HG03064 (cell line): ENCODE measurements at regions not wholly inside any gene's neighbourhood (a gene's known extent, or its start where the extent isn't known, plus 50 kb on each side); places are given as distances from the start of the nearest gene placed in this dataset.

ENCODE experiments used
- ATAC-seq: cut with Tn5 transposase; IDR thresholded peaks from one replicate; pipeline ENCODE4 v1.9.1; 2021; ENCODE audit warnings: low read depth; ENCODE audit not compliant: unreplicated experiment

GRCh38 chr1:80101159-80101558 is 1094.6 kb upstream of the ADGRL4 start:
- ATAC-seq, result no peak

- ATAC-seq, result no peak
Observed at GRCh38 chr1:80099713-80100112, 1093.2 kb upstream of the ADGRL4 start.

GRCh38 chr1:80085067-80085466 is 1078.5 kb upstream of the ADGRL4 start:
- ATAC-seq, result no peak

DNA sequence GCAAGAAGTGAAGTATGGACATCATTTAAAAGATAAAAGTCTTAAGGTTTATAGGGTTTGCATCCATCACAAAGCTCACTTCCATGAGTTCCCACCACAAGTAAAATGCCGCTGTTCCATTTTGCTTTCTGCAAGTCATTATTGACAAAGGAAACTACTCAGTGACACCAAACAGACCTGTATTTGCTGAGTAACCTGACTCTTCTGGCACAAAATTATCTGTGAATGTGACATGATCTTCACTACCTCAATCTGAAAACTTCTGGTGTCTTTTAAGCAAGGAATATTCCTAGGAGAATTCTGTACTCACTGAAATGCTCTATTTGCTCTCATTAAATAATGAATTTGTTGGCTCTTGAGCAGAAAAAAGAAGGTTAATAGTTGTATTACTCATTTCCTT is 1077.4 kb upstream of the ADGRL4 start:
- ATAC-seq, result no peak

DNA sequence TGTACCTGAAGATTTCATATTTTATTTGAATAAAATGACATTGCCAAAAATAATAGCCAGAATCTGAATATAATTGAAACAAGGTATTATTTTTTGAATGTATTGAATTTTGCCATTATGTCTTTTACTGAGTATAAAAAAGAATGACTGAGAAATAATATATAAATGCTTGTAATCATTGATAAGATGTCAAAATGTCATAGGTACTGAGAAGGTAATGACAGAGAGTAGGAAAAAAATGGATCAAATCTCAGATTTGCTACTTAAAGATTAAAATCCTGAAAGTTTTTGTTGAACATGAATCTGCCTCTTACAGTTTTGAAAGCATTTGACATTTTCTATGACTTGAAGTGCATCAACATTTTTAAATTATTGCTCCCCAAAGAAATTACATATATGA is 1069.9 kb upstream of the ADGRL4 start:
- ATAC-seq, result no peak

DNA sequence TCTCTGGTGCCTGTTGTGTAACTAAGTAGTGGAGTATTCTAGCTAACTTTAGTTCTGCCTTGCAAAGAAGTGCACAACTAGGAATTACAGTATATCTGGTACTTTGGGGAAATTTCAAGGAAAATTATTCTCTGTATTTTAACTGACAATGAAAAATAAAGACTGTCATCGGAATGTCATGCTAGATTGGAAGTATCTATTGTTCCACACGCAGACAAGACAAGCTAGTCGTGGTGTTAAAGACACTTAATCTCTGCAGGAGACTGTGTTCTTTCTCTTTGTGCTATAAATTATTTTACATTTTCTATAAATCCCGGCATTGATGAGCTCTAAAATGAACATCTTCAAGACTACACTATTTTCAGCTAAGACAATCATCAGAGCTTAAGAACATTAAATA is 1068.8 kb upstream of the ADGRL4 start:
- no peak for ATAC-seq

DNA sequence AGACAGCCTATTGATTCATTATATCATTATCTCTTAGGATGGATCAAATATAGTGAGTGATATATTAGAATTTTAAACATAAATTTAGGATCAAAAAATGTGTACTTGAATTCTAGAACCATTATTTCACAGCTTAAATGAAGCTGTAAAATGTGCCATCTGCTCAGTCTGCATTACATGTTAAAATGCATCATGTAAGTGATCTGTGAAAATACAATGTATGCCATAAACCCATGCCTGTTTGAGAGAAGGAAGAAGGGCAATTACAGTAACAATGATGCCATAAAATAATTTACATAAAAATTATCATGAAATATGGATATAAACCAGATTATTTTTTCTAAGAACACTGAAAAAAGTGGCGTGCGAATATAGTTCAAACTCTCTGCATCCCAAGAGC is 1066.0 kb upstream of the ADGRL4 start:
- no peak for ATAC-seq

GRCh38 chr1:80066060-80066459 is 1059.5 kb upstream of the ADGRL4 start:
- ATAC-seq, result no peak

GRCh38 chr1:80064524-80064923 is 1058.0 kb upstream of the ADGRL4 start:
- ATAC-seq, result no peak

- no peak for ATAC-seq
Observed at GRCh38 chr1:80059940-80060339, 1053.4 kb upstream of the ADGRL4 start.

- ATAC-seq, result no peak
Observed at GRCh38 chr1:80056179-80056578, 1049.6 kb upstream of the ADGRL4 start.

DNA sequence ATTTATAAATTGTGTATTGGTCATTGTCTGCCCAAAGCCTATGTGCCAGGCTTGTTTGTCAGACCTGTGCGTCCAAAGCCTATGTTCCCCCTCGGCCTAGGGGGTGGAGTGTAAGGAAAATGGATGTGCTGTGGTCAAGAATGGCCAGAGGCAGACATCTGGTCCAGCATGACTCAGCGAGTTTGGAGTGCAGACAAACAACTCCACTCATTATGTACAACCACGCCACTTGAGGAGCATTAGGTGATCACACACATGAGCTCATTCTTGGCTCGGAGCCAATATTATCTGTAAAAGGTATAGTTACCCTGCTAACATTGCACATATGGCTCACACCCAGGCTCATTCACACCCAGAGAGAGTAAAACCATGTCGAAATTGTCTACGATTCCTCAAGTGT is 1047.6 kb upstream of the ADGRL4 start:
- no peak for ATAC-seq

DNA sequence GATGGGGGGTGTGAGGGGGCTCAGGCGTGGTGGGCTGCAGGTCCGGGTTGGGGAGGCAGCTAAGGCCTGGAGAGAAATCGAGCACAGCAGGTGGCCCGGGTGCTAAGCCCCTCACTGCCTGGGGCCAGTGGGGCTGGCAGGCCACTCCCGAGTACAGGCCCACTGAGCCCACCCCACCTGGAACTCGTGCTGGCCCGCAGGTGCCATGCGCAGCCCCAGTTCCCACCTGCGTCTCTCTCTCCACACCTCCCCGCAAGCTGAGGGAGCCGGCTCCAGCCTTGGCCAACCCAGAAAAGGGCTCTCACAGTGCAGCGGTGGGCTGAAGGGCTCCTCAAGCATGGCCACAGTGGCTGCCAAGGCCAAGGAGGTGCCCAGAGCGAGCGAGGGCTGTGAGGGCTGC is 1047.1 kb upstream of the ADGRL4 start:
- no peak for ATAC-seq

GRCh38 chr1:80050523-80050922 is 1044.0 kb upstream of the ADGRL4 start:
- ATAC-seq, result no peak

GRCh38 chr1:80050085-80050484 is 1043.6 kb upstream of the ADGRL4 start:
- no peak for ATAC-seq

- ATAC-seq, result no peak
Observed at GRCh38 chr1:80048716-80049115, 1042.2 kb upstream of the ADGRL4 start.

- no peak for ATAC-seq
Observed at GRCh38 chr1:80047791-80048190, 1041.3 kb upstream of the ADGRL4 start.

GRCh38 chr1:80044662-80045061 is 1038.1 kb upstream of the ADGRL4 start:
- no peak for ATAC-seq

DNA sequence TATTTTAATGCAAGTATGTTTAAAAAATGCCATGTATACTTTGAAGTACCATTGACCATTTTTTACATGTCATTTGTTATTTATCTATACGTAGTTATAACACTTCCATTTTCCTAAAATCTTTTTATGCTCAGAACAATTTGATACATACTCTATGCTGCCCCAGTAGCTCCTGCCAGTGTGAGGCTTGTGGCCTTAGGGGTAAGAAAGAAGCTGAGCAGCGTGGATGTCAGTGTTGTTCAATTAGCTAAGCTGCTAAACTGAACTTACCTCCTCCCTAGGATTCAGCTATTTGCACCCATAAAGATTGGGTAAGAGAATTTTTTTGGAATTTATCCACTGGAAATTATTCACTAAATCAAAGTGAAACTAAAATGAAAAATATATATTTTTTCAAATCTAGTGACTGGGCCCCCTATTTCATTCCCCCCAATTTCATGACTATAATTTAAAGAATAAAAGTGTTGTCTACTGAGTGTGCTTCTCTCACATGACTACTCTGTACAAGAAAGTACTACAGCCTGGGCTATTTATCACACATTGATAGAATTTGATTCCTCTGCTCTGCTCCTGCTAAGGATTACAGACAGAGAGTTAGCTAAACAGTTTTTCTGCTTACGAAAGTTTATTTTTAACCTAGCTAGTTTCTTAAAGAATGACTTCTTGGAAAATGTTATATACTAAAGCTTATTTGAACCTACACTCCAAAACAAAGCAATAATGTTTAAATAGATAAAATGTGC is 1030.3 kb upstream of the ADGRL4 start:
- no peak for ATAC-seq

DNA sequence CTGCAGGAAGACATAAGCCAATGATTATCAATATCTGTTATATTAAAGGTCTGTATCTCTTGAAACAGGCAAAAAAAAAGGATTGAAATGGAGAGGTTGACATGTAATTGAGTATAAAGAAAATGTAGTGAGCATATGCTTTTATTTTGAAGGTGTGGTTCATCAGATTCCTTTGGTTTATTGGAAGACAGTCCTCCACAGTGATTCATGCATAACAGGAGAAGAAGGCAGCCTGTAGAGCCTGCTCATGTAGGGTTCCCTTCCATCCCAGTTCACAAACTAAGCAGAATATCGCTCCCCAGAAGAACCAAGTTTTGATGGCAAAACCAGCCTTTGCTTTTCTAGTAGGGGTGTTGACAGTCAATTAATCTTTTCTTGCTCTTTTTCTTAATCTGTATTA is 1016.8 kb upstream of the ADGRL4 start:
- no peak for ATAC-seq

GRCh38 chr1:80021891-80022290 is 1015.4 kb upstream of the ADGRL4 start:
- ATAC-seq, result no peak

- no peak for ATAC-seq
Observed at GRCh38 chr1:80018348-80018747, 1011.8 kb upstream of the ADGRL4 start.

GRCh38 chr1:80008934-80009333 is 1002.4 kb upstream of the ADGRL4 start:
- no peak for ATAC-seq
